ENCODE measurements at regions not wholly inside any gene's neighbourhood (a gene's known extent, or its start where the extent isn't known, plus 50 kb on each side); places are given as distances from the start of the nearest gene placed in this dataset.

DNA sequence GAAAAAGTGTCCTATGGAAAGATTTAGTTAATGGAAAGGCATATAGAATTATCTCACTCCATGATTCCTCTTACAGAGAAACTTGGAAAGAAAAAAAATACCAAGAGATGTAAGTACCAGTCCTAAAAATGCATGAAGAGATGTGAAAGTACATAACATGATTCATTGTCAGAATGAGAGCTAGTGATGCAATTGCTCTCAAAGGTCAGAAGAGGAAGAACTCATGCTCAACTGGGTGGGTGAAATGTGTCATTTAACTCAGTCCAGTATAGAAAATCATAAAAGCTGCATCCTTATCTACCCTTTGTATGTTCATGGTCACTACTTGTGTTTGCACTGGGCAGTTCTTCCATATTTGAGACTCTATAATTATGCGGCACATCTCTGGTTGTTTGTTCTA is 300.0 kb upstream of the PIK3C3 start:
- Histone ChIP-seq H3K27ac (ENCODE audit: low read length) (no peak overlapping the region), H3K9me2 (replicated peaks; ENCODE audit: low read length) (no peaks in the 10 kb centered on the region), H3K9ac (ENCODE audit: low read length) (no peak overlapping the region), H4K20me1 (ENCODE audit: low read length) (no peaks in the 10 kb centered on the region), H3K79me2 (ENCODE audit: low read length) (no peaks in the 10 kb centered on the region), H3K27me3 (ENCODE audit: low read length) (no peaks in the 10 kb centered on the region), H2AFZ (ENCODE audit: low read length) (no peak overlapping the region), H3K36me3 (ENCODE audit: low read depth, low read length) (no peaks in the 10 kb centered on the region), H3K4me1 (ENCODE audit: insufficient read depth, low read length) (no peaks in the 10 kb centered on the region), H3F3A (ENCODE audit: low read length, unreplicated experiment) (no peaks in the 10 kb centered on the region), H3K4me2 (ENCODE audit: low read length) (no peak overlapping the region), H3K9me3 (ENCODE audit: low read length) (no peaks in the 10 kb centered on the region), H3K4me3 (ENCODE audit: low read length) (no peak overlapping the region)
- ATAC-seq: no peak
- no TSS peak for BruUV-seq (replicated peaks)
- intact Hi-C loops (cut with micrococcal nuclease): no loop called here
- no peak for DNase-seq
- POLR2A ChIA-PET (ENCODE audit: unreplicated experiment): no interaction called here
- CTCF ChIA-PET: no interaction called here
- TF ChIP-seq EZH2 (IDR thresholded peaks at IDR 0.05; ENCODE audit: low read length, unreplicated experiment) (no peak), EZH2phosphoT487 (IDR thresholded peaks at IDR 0.05; ENCODE audit: borderline replicate concordance, low read length) (no peak)
- TF ChIP-seq, protein P1, sequence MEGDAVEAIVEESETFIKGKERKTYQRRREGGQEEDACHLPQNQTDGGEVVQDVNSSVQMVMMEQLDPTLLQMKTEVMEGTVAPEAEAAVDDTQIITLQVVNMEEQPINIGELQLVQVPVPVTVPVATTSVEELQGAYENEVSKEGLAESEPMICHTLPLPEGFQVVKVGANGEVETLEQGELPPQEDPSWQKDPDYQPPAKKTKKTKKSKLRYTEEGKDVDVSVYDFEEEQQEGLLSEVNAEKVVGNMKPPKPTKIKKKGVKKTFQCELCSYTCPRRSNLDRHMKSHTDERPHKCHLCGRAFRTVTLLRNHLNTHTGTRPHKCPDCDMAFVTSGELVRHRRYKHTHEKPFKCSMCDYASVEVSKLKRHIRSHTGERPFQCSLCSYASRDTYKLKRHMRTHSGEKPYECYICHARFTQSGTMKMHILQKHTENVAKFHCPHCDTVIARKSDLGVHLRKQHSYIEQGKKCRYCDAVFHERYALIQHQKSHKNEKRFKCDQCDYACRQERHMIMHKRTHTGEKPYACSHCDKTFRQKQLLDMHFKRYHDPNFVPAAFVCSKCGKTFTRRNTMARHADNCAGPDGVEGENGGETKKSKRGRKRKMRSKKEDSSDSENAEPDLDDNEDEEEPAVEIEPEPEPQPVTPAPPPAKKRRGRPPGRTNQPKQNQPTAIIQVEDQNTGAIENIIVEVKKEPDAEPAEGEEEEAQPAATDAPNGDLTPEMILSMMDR (conservative IDR thresholded peaks at IDR 0.05; ENCODE audit: low read depth, low read length): no peak

DNA sequence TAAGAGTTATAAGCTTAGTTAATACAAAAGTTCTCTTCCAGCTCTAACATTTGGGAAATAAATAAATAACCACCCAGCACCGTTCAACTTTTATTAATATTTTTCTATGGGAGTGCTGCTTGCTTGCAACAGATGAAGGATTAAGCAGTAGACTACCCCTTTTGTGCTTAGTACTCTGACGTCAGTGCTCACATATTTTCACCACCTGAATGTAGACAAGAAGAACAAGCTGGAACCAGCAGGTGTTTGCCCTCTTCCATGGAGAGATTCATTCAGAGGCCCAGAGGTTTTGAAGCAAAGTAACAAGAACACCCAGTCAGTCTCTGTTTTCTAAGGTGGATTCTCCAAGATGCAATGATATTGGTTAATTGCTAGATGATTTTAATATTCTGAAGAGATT is 307.1 kb upstream of the PIK3C3 start:
- H3K4me3 ChIP-seq (ENCODE audit: low read length): no peak overlapping the region
- no peak overlapping the region for H3K9ac ChIP-seq (ENCODE audit: low read length)
- no peaks in the 10 kb centered on the region for H4K20me1 ChIP-seq (ENCODE audit: low read length)
- H3K4me2 ChIP-seq (ENCODE audit: low read length): no peak overlapping the region
- ATAC-seq (no peak), DNase-seq (no peak)
- H3F3A ChIP-seq (ENCODE audit: low read length, unreplicated experiment): no peaks in the 10 kb centered on the region
- peaks cover 5% of the 10 kb centered on the region for H3K4me1 ChIP-seq (ENCODE audit: insufficient read depth, low read length)
- no peaks in the 10 kb centered on the region for H3K79me2 ChIP-seq (ENCODE audit: low read length)
- ChIA-PET POLR2A (ENCODE audit: unreplicated experiment) (interaction anchor here (0.7 kb wide), 1 partner anchor 73 kb away, joined by 3 read pairs; no protein-coding TSS in a partner anchor), CTCF (no interaction called here)
- H3K36me3 ChIP-seq (ENCODE audit: low read depth, low read length): no peaks in the 10 kb centered on the region
- BruUV-seq (replicated peaks): no TSS peak
- no peaks in the 10 kb centered on the region for H3K27me3 ChIP-seq (ENCODE audit: low read length)
- H3K27ac ChIP-seq (ENCODE audit: low read length): no peak overlapping the region
- TF ChIP-seq, protein P1 (conservative IDR thresholded peaks at IDR 0.05; ENCODE audit: low read depth, low read length): no peak
- TF ChIP-seq EZH2 (IDR thresholded peaks at IDR 0.05; ENCODE audit: low read length, unreplicated experiment) (no peak), EZH2phosphoT487 (IDR thresholded peaks at IDR 0.05; ENCODE audit: borderline replicate concordance, low read length) (no peak)
- no peaks in the 10 kb centered on the region for H3K9me2 ChIP-seq (replicated peaks; ENCODE audit: low read length)
- intact Hi-C loops (cut with micrococcal nuclease): loop anchor here (10.0 kb wide), 1 partner anchor 253 kb away; no protein-coding TSS in a partner anchor
- no peaks in the 10 kb centered on the region for H3K9me3 ChIP-seq (ENCODE audit: low read length)
- no peak overlapping the region for H2AFZ ChIP-seq (ENCODE audit: low read length)

DNA sequence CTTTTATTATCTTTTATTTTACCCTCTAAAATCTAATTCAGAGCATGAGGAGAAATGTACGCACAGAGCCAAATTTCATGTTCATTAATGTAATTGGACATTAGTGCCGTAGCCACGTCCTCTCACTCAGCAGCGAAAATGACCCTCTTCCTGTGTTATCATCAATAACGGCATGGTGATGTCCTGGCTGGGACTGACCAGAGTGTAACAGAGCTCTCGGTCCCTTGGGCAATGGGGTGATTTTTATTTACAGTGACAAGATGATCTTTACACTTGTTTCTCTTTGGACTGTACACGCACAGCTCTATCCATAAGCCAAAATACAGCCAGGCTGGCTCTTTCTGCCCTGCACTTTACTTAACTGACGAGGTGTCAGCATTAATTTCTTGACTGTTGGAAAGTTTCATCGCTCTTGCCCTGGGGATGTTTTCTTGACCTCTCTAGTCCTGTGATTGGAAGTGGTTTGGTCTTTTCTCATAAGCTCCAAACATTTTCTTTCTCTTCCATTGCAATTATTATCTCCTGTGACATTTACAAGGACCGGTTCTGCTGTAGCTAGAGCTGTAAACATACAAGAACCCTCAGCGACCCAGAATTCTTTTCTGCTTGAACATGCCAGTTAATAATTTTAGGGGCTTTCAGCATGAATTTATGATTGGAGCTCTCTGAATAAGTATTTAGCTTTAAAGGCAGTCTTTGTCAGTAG is 308.0 kb upstream of the PIK3C3 start:
- no peaks in the 10 kb centered on the region for H3K9me3 ChIP-seq (ENCODE audit: low read length)
- intact Hi-C loops (cut with micrococcal nuclease): loop anchor here (10.0 kb wide), 1 partner anchor 252 kb away; no protein-coding TSS in a partner anchor
- no peak for DNase-seq

More for the DNA sequence above, 308.0 kb upstream of the PIK3C3 start:
- ChIA-PET CTCF (no interaction called here), POLR2A (ENCODE audit: unreplicated experiment) (interaction anchor here (0.7 kb wide), 1 partner anchor 72 kb away, joined by 3 read pairs; no protein-coding TSS in a partner anchor)
- H3K27ac ChIP-seq (ENCODE audit: low read length): no peak overlapping the region
- H3F3A ChIP-seq (ENCODE audit: low read length, unreplicated experiment): no peaks in the 10 kb centered on the region
- no peaks in the 10 kb centered on the region for H3K36me3 ChIP-seq (ENCODE audit: low read depth, low read length)
- TF ChIP-seq EZH2phosphoT487 (IDR thresholded peaks at IDR 0.05; ENCODE audit: borderline replicate concordance, low read length) (no peak), EZH2 (IDR thresholded peaks at IDR 0.05; ENCODE audit: low read length, unreplicated experiment) (no peak)
- TF ChIP-seq, protein P1 (conservative IDR thresholded peaks at IDR 0.05; ENCODE audit: low read depth, low read length): no peak
- no peaks in the 10 kb centered on the region for H3K9me2 ChIP-seq (replicated peaks; ENCODE audit: low read length)
- H3K9ac ChIP-seq (ENCODE audit: low read length): no peak overlapping the region
- peaks cover 13% of the 10 kb centered on the region for H3K4me1 ChIP-seq (ENCODE audit: insufficient read depth, low read length)
- H3K4me2 ChIP-seq (ENCODE audit: low read length): no peak overlapping the region
- no peak overlapping the region for H2AFZ ChIP-seq (ENCODE audit: low read length)
- H3K4me3 ChIP-seq (ENCODE audit: low read length): no peak overlapping the region
- no peaks in the 10 kb centered on the region for H4K20me1 ChIP-seq (ENCODE audit: low read length)
- ATAC-seq: no peak
- BruUV-seq (replicated peaks): no TSS peak
- H3K79me2 ChIP-seq (ENCODE audit: low read length): no peaks in the 10 kb centered on the region
- H3K27me3 ChIP-seq (ENCODE audit: low read length): no peaks in the 10 kb centered on the region
